Glutamatergic neuron (in vitro differentiated cells): ENCODE measurements at regions not wholly inside any gene's neighbourhood (a gene's known extent, or its start where the extent isn't known, plus 50 kb on each side); places are given as distances from the start of the nearest gene placed in this dataset.

Experiments
- DNase-seq: peaks from one replicate; pipeline ENCODE4 v3.0.0; 2022
- H3K27ac Mint-ChIP-seq: one replicate; pipeline ENCODE4 v1.8.0; 2020; ENCODE audit warnings: mild to moderate bottlenecking, mixed read lengths, inconsistent platforms; ENCODE audit not compliant: unreplicated experiment
- H3K27me3 Mint-ChIP-seq: one replicate; pipeline ENCODE4 v1.8.0; 2020; ENCODE audit warnings: mild to moderate bottlenecking, moderate library complexity, mixed read lengths, inconsistent platforms; ENCODE audit not compliant: unreplicated experiment
- H3K36me3 Mint-ChIP-seq: one replicate; pipeline ENCODE4 v1.8.0; 2020; ENCODE audit warnings: mild to moderate bottlenecking, mixed read lengths, inconsistent platforms; ENCODE audit not compliant: unreplicated experiment
- H3K4me1 Mint-ChIP-seq: one replicate; pipeline ENCODE4 v1.8.0; 2020; ENCODE audit warnings: mild to moderate bottlenecking, low read depth, mixed read lengths, inconsistent platforms; ENCODE audit not compliant: unreplicated experiment
- H3K4me3 Mint-ChIP-seq: one replicate; pipeline ENCODE4 v1.8.0; 2020; ENCODE audit warnings: mild to moderate bottlenecking, mixed read lengths, inconsistent platforms; ENCODE audit not compliant: unreplicated experiment
- H3K9me3 Mint-ChIP-seq: one replicate; pipeline ENCODE4 v1.8.0; 2020; ENCODE audit warnings: mild to moderate bottlenecking, moderate library complexity, mixed read lengths, inconsistent platforms; ENCODE audit not compliant: unreplicated experiment
- CTCF ChIP-seq: fragments of 200-600 bp; sonication (generic); IDR thresholded peaks from one replicate; pipeline ENCODE4 v1.5.0; 2021; ENCODE audit not compliant: partially characterized antibody, unreplicated experiment

GRCh38 chrX:55167124-55167803 is 52.9 kb upstream of the PAGE5 start:
- Mint-ChIP-seq H3K4me1 (no peaks in the 10 kb centered on the region), H3K27me3 (no peaks in the 10 kb centered on the region), H3K4me3 (no peak overlapping the region), H3K9me3 (no peaks in the 10 kb centered on the region), H3K27ac (no peak overlapping the region), H3K36me3 (no peaks in the 10 kb centered on the region)
- DNase-seq, result no peak
- no peak for TF ChIP-seq CTCF

GRCh38 chrX:55167901-55168300 is 52.2 kb upstream of the PAGE5 start:
- TF ChIP-seq CTCF, result no peak
- Mint-ChIP-seq H3K36me3 (no peaks in the 10 kb centered on the region), H3K9me3 (no peaks in the 10 kb centered on the region), H3K27ac (no peak overlapping the region), H3K27me3 (no peaks in the 10 kb centered on the region), H3K4me1 (no peaks in the 10 kb centered on the region), H3K4me3 (no peak overlapping the region)
- DNase-seq, result no peak

- Mint-ChIP-seq H3K9me3 (no peaks in the 10 kb centered on the region), H3K4me3 (no peak overlapping the region), H3K4me1 (no peaks in the 10 kb centered on the region), H3K27me3 (no peaks in the 10 kb centered on the region), H3K27ac (no peak overlapping the region), H3K36me3 (no peaks in the 10 kb centered on the region)
- DNase-seq, result no peak
- TF ChIP-seq CTCF, result no peak
These were observed 50.4 kb upstream of the PAGE5 start for GRCh38 chrX:55169782-55170181.
